ENCODE measurements at regions not wholly inside any gene's neighbourhood (a gene's known extent, or its start where the extent isn't known, plus 50 kb on each side); places are given as distances from the start of the nearest gene placed in this dataset.

DNA sequence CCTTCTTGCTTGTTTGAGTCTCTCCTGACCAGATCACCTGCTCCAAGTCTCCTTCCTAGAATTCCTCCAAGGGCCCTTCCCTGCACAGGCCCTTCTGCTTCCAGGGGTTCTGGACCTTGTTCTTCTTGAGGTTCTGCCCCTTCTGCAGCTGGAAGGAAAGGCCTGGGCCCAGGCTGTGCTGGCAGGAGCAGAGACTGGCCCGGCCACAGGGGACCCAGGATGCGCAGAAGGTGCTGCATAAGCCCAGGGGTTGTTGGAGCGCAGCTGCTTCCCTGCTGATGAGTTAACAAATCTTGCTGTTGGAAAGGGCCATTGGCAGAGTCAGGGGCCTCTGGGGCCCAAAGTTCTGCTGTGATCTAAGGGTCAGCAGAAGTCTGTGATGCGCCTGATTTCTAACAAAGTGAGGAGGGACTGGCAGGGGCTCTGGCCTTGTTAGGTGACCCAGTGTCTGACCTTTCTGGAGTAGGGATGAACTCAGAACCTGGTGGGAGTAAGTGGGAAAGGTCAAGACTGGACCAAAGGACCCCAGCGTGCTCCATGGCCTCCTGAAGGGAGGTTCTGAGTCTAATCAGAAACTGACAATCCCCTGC is 509.8 kb downstream of the PTPRU start:
- DNase-seq (ENCODE audit: low read depth), result no peak

DNA sequence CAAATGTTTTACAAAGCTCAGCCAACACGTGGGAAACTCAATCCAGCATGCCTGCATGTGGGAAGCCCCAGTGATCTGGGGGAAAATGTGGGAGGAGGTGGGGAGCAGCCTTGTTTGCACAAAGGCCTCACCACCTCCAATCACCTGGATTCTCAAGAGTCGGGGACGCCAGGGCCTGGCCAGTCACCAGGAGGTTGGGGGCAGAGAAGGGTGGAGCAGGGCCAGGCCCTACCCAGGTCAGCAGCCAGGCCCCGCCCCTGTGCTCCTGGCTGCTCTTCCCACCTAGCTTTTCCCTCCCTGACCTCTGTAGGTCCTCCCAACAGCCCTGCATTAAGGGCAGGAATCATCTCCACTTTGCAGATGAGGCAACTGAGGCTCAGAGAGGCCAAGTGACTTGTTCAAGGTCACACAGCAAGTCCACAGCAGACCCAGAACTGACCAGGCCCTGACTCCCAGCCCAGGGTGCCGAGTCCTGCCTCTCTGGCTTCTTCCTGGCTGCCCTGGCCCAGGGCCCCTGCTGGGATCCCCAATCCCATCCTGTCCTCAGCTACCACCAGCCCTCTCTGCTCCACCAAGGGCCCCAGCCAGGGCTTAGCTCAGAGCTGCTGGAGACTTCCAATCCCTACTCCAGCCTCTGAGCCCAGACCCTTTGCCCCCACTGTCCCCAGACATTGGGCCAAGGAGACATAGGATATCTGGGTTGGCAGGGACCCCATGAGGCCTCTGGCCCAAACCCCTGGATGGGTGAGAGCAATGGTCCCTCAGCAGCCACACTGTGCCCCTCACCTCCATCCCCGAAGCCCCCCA is 508.6 kb downstream of the PTPRU start:
- no peak for DNase-seq (ENCODE audit: low read depth)

DNA sequence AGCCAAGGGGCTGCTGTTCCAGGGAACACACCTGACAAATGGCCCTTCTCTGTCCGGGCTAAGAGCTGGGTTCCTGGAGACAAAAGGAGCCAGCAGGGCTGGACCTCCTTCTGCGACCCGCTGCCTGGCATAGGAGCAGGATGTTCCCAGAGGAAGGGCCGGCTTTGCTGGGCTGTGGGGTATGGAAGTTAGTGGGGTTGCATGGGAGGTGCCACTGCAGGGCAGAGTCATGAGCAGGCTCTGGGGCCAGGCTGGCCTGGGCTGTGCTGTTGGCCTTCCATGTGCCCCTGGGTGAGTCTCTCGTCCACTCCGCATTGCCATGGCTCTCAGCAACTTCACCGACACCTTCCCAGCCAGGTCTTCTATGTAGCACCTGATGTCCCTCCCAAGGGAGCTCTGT is 507.6 kb downstream of the PTPRU start:
- DNase-seq (ENCODE audit: low read depth), result no peak

DNA sequence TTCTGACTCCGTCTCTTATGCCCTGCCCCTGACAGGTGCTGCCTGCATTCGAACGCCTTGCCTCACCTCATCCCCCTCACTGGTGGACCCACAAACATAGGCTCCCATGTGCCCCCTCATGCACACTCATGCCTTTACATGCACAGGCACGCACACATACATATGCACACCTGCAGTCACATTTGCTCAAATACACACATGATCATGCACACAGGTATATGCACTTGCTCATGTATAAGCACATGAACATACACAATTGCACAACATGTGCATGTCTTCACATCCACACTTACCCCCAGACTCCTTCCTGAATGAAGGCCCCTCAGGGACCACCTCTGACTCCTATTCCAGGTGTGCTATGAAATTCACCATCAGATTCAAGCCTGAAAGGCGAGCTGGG is 506.9 kb downstream of the PTPRU start:
- DNase-seq (ENCODE audit: low read depth), result no peak

DNA sequence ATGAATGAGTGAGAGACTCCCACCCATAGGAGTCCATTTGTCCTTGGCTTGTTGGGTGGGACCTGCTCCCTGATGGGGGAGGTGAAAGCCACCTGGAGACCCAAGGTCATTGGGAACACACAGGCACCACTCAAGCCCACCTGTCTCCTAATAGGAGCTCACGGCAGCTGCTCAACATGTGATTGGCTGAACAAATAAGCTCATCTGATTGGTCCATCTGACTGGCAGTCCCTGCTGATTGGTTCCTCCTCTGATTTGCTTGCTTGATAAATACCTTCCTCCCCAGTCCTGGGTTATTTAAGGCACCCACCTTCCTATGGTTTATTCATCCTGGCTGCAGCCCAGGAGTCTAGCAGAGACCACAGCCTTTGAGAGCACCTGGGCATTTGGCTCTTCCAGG is 502.9 kb downstream of the PTPRU start:
- no peak for DNase-seq (ENCODE audit: low read depth)

DNA sequence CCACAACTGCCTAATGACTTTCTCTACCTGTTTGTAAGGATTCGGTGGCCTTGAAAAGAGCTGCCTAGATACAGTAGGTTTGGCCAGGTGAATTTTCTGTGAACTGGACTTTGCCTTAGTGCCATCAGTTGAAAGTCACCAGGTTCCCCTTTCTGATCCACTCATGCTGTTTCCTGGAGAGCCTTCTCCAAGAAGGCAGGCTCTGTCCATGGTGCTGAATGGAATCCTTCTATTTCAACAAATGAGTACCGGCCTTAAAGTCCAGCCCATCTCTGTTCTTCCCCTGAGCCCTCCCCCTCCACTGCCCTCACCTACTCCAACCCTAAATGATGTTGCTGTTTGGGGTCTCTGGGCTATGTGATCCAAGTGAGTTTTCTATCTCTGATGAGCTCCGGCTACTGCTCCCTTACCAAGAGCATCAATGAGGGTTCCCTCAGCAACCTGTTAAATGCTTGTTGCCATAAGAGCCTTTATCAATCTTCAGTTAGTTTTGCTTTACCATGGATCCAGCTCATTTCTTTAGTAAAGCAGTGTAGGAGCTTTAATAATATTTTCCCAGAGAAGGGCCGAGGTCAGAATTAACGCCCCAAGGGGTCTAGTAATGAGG is 500.4 kb downstream of the PTPRU start:
- DNase-seq (ENCODE audit: low read depth), result peak; percentile 29

DNA sequence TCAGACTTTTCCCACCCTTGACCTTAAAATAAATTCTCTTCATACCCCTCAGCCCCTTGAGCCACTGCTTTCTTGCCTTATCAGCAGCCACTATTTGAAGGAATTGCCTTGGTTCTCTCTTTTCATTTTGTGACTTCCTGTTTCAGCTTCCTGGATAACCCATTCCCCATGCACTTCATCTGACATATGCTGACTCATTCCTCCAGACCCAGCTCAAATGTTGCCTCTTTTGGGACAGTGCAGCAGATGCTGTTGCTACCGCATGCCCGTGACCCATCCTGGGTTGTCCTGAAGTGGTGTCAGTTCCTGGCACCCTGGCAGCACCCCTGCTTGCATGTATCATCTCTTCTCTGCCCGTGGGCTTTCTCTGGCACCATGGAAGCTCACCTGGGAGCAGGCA is 496.1 kb downstream of the PTPRU start:
- DNase-seq (ENCODE audit: low read depth), result no peak

DNA sequence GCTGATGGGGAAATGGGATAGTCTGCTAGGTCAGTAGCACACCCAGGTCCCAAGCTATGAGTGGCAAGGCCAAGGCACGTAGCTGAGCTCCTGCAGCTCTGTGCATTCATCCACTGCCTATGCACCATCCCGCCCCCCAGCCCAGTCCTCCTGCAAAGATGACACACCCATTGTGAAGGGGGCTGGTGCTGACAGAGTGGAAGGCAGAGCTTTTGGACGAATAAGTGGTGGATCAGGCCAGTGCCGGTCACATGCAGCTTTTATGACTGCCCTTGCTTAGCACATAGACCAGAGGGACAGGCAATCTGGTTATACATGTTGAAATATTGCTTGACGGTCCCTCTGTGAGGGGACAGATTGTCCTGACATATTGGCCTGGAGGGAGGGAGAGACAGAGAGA is 494.3 kb downstream of the PTPRU start:
- DNase-seq (ENCODE audit: low read depth), result no peak

DNA sequence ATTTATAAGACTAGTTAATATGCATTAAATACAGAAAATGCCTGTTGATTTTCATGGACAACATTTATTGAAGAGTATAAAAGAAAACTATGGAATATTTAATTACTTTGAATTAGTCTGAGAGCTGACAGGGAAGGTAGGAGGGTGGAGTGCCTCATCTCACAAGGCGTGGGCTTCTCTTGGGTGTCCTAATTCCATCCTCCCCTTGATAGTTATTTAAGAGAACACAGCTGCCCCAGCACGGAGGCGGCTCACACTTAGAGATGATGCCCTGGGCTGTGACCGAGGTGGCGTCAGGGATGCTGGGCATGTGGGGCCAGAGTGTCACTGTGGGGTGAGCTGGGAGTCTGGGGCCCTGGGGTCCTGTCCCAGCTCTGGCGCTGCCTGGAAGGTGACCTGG is 493.0 kb downstream of the PTPRU start:
- no peak for DNase-seq (ENCODE audit: low read depth)

DNA sequence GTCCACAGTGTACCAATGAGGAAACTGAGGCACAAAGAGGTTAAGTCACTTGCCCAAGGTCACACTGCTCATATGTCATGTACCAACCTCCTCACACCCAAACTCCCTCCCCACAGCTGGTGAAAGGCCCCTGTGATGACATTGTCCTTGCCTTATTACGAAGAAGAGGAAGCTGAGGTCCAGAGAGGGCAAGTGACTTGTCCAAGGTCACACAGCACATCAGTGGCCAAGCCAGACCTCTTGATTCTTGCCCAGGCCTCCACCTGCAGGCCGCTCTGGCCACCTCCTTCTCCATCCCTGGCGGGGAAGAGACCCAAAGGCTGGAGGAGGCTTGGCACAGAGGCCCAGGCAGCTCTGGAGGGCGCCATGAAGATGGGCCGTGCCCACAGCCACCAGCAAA is 492.4 kb downstream of the PTPRU start:
- DNase-seq (ENCODE audit: low read depth), result no peak

DNA sequence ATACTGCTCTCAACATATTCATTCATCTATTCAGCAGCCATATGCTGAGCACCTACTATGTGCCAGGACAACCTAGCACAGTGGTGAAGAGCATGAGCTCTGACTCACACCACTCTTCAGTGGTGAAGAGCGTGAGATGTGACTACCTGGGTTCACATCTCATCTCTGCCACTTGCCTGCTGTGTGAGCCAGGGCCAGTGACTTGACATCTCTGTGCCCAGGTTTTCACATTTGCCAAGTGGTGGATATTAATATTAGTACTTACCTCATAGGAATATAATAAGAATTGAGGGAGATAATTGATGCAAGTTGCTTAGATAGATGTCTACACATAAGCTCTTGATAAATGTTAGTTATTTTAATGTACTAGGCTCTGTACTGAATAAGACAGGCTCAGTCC is 488.9 kb downstream of the PTPRU start:
- no peak for DNase-seq (ENCODE audit: low read depth)

DNA sequence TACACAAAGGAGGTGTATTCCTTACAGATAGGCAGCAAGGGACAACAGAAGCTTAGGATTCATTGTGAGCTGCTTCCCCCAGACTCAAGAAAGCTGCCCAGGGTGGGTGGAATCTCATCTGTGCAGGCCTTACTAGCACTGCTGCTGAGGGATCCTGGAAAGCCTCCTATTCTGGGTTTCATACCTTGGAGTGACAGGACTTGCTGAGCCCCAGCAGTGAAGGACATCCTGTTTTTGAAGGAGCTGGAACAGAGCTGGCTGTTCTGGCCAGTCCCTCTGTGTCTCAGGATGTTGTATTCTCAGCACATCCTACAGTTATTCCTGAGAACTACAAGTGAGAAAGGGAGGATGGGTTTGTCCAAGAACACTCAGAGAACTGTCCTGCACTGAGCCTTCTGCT is 486.3 kb downstream of the PTPRU start:
- no peak for DNase-seq (ENCODE audit: low read depth)

DNA sequence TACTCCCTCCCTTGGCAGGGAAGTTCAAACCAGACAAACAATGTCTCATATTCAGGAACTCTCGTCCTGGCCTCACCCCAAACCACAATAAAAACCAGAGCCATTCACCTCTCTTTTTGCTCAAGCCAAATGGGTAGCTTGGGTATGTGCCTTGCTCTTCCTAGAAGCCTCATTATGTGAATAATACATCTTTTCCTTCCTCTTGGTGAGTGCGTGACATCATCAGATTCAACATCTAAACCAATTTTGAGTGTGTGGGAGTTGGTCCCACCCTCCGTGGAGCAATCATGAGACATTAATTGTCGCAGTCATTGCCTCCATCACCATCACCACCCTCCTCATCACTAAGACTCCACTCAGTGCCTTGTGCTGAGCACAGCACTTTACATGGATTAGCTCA is 482.9 kb downstream of the PTPRU start:
- DNase-seq (ENCODE audit: low read depth), result peak; percentile 31

DNA sequence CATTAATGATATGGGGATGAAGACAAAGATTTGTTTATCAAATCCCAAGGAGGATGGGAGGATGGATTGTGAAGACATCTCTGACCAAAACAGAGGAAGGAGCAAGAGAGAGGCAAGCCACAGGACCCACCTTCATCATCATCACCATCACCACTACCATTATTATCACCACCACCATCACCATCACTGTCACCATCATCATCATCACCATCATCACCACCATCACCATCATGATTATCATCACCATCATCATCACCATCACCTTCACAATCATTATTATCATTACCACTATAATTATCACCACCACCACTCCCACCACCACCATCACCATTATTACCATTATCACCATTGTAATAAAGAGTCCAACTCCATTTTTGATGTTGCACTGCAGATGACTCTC is 482.5 kb downstream of the PTPRU start:
- no peak for DNase-seq (ENCODE audit: low read depth)

DNA sequence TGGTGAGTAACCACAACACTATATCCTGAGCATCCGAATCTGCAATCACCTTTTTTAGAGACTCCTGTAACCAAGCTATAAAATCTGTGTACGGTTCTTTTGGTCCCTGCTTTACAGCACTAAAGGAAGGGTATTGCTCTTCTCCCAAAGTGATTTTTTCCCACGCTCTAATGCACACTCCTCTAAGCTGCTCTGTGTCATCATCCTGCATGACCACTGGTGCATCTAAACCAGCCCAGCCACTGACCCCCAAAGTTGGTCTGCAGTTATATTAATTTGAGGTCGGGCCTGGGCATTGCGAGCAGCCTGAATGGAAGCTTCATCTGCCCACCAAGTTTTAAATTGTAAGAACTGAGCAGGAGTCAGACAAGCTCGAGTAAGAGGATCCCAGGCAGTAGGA is 480.0 kb downstream of the PTPRU start:
- no peak for DNase-seq (ENCODE audit: low read depth)

DNA sequence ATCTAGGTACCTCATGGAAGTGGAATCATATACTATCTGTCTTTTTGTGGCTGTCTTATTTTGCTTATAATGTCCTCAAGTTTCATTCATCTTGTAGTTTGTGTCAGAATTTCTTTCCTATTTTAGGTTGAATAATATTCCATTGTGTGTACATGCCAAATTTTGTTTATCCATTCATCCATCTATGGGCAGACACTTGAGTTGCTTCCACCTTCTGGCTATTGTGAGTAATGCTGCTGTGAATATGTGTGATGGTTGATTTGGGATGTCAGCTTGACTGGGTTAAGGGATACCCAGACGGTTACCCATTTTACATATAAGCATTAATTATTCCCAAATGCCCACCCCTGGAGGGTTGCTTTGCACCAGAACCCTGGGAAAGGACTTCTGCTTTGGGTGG is 477.5 kb downstream of the PTPRU start:
- DNase-seq (ENCODE audit: low read depth), result peak; percentile 13

DNA sequence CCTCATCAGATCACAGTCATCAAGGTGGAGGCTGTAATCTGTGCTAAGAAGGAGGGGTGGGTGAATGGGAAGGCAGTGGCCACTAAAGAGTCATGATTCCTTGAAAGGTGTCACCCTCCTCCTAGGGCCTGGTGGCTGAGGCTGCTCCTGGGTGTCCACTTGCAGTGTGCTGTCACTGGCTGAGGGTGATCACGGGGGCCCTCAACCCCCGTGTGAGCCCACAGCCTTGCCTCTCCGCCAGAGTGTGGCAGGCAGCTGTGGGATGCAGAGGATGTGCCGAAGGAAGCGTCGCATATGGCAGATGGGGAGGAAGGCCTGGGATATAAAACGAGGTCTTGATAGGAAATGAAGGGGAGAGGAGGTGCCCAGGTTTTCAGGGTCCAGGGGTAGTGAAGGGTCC is 476.5 kb downstream of the PTPRU start:
- no peak for DNase-seq (ENCODE audit: low read depth)

DNA sequence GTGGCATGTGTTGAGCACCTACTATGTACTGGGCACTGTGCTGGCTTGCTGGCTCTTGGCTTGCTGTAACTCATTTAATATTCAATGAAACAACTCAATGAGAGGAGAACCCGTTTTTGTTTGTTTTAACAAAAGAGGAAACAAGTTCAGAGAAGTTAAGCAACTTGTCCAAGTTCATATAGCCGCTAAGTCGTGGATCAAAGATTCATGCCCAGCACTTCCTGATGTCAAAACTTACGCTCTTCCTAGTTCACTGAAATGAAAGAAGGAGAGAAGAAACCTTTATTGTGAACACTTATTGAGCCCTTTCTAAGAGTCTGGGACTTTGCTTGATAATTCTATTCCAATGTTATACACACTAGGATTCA is 475.9 kb downstream of the PTPRU start:
- DNase-seq (ENCODE audit: low read depth), result no peak

DNA sequence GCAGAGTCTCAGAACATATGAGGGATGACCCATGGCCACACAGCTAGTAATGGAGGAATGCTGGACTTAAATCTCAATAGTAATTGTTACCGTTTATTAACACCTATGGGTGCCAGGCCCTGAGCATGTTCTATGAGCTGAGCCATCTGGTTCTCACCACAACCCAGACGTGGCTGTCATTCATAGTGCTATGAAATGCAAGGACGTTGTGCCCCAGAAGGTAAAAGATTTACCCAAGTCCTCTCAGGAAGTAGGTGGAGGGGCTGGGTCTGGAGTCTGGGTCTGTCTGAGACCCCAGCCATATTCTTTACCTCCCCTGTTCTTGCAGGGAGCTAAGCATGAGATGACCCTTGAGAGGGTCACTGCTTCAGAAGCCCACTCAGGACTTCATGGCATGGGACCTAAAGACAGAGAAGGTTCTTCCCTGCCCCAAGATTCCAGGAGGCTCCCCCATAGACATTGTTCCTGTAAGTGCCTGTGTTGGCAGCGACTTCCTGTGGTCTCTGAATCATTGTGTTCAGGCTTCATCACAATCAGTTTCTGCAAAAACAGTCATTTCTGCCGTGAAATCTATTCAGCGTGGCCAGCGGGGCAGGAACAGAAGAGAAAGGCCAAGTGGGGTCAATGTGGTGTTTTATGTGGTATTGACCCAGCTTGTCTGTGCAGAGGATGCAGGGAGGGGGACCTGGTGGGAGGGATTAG is 475.4 kb downstream of the PTPRU start:
- DNase-seq (ENCODE audit: low read depth), result peak; percentile 78

DNA sequence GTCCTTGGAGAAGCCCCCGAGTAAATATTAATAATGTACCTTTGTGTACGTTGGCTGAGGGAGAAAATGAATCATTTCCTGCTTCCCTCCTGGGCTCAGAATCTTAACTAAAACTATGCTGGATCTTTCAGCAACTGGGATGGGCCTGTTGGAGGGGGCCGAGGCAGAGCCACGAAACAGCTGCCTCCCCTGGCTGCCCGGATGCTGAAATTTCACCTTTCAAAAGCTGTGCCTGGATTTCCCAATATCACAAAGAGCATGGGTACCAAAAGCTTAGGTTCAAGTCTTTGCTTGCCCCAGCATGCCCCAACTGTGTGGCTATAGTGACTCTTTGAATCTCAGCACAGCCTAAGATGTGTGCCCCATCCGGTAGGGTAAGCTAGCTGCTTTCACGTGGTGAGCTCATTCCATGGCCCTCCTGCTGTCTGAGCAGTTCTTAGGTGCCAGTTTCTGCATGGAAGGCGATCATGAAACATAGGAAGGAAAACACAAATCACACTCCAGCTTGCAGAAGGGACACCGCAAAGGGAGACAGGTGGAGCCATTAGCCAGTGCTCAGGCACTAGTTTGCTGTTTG is 473.5 kb downstream of the PTPRU start:
- DNase-seq (ENCODE audit: low read depth), result peak; percentile 69

DNA sequence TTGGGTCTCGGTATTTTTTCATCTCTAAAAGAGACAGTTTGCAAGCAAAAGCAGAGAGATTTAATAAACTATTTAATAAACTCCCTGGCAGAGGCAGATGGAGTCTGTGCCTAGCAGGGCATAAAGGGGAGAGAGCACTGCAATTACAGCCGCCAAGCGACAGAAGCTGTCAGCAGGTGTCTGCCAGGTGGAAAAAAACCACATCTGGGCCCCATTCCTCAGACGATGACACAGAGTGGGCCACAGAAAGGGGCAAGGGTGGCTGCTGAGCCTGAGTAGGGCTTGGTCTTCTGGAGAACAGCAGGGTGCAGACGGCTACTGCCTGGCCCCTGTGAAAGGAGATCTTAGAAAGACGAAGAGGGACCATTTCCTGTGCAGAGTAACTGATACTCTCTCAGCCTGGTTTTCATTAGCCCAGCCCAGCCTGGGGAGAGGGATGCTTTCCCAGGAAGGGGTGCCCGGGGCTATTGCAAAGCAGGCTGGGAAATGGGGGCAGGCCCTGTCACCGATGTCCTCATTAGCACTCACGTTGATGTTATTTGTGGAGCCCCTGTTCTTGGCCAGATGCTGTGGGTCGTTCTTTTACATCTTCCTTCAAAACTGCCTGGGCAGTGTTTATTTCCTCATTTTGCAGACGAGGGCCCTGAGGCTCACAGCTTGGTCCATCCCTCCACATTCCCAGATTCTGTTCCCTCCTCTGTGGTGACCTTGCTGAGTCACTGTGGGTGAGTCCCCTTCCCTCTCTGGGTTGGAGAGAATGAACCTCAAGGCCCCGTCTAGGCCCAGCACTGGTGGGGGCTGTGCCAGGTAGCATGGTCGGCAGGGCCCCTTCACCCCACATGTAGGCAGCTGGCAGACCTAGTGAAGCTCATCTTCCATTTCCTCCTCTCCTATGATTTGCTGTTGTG is 472.7 kb downstream of the PTPRU start:
- peak; percentile 93 for DNase-seq (ENCODE audit: low read depth)

DNA sequence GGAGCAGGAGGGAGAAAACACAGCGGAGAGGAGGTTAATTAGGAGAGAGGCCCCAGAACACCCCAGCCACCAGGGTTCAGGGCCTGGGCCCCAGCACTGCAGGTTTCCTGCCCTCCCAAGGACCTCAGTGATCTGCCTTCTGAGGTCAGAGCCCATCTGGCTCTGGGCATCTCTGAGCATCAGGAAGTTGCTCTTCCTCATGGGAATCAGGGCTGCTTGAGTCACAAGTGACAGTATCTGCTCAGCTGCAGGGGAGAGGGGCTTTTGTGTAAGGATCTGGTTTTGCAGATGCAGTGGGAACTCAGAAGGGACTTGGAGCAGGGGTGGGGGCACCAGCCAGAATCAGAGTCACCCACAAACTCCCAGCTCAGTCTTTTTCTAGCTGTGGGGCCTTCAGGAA is 472.1 kb downstream of the PTPRU start:
- peak; percentile 34 for DNase-seq (ENCODE audit: low read depth)

All from fibroblast of gingiva (primary cell).